Effector CD8-positive, alpha-beta T cell (primary cell): ENCODE measurements at regions not wholly inside any gene's neighbourhood (a gene's known extent, or its start where the extent isn't known, plus 50 kb on each side); places are given as distances from the start of the nearest gene placed in this dataset.
"Not testable (repeated sequence)": the region's sequence is repeated elsewhere in the genome, so short reads cannot be mapped to it uniquely, and the experiment has no call there.

Source experiments
- DNase-seq: peaks from one replicate; lab custom pipeline; 2025; lab: John Stamatoyannopoulos, UW

DNA sequence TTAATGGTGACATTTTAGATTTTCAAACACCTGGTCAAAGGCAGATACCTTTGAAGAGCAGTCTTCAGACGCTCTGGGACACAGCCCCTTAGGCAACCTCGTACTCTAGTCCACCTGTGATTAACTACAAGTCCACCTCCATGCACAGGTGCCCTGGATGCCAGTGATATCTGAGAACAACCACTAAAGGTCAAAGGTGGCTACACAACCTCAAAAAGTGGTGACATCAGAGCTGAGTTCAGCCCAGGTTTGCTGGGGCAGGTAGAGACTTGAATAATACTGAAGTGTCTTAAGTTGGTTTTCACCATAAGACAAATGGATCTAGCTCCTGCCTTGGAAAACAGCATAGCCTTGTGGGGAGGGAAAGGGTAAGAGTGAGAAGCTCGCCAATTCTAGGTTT lies 143.4 kb upstream of the ADO start:
- no peak for DNase-seq

DNA sequence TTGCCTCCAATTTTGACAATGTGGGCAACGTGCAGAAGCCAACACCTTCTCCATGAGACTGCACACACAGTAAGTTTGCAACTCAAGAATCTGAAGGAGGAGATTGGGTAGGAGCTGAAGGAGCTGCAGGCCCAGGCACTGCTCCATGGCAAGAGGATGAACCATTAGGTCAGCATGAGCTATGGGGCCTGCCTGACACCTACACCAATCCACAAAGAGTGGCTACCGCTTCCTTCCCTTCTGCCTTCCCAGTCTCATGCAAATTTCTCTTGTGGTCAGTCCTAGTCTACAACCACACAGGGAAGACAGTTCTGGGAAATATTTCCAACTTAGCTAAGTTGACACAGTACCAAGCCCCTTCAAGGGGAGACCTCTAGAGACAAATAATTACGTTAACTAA lies 142.0 kb upstream of the ADO start:
- DNase-seq = no peak

DNA sequence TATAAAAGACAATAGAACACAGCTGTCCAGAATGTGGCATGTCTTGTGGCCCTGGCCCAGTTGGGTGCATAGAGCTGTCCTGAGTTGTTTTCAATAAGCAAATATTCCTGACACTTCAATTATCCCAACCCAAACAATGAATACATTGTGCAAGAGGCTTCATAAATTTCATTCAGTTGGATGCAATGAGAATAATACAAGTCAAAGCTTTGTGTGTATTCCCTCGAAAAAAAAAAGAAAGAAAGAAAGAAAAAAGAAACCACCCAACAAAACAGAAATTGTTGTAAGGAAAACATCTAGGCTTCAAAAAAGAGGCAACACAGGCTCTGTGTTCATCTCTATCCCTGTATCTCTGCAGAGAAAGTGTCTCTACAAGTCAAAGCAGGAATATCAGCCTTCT lies 138.7 kb upstream of the ADO start:
- DNase-seq = no peak

DNA sequence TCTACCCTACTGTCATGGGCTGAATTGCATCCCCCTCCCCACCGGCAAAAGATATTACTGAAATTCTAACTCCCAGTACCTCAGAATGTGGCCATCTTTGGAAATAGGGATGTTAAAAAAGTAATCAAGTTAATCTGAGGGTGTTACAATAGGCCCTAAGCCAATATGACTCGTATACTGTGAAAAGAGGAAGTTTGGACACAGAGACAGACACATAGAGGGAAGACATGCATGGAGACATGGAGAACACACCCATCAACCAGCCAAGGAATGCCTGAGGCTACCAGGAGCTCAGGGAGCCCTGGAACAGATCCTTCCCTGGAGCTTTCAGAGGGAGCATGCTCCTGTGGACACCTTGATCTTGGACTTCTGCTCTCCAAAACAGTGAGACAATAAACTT lies 138.2 kb upstream of the ADO start:
- no peak for DNase-seq

DNA sequence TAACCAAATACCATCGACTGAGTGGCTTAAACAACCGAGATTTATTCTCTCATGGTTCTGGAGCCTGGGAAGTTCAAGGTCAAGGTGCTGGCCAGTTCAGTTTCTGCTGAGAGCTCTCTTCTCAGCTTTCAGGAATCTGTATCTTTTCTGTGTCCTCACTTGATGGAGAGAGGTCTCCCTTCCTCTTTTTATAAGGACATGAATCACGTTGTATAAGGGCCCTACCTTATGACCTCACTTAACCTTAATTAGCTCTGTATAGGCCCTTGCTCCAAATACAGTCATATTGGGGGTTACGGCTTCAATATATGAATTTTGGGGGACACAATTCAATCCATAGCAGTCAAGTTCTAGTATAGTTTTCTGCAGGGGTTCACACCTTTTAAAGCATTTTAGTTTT lies 135.2 kb upstream of the ADO start:
- DNase-seq = no peak

DNA sequence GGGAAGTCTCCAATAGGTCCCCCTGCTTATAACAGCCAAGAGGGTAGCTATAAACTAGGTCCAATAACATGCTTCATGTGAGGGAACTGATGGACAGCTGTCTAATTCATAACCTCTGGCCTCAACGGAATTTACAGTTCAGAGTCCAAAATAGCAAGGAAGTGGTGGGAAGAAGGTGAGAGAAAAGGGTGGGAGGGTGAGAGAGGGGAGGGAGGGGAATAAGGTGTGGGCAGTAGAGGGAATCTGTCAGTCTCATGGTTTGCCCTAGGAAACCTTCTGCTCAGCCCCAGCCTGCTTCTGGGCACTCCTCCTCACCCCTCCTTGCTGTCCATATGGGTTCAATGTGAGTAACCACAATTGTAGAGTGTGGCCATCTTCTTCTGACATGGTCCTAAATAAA lies 133.4 kb upstream of the ADO start:
- DNase-seq = no peak

DNA sequence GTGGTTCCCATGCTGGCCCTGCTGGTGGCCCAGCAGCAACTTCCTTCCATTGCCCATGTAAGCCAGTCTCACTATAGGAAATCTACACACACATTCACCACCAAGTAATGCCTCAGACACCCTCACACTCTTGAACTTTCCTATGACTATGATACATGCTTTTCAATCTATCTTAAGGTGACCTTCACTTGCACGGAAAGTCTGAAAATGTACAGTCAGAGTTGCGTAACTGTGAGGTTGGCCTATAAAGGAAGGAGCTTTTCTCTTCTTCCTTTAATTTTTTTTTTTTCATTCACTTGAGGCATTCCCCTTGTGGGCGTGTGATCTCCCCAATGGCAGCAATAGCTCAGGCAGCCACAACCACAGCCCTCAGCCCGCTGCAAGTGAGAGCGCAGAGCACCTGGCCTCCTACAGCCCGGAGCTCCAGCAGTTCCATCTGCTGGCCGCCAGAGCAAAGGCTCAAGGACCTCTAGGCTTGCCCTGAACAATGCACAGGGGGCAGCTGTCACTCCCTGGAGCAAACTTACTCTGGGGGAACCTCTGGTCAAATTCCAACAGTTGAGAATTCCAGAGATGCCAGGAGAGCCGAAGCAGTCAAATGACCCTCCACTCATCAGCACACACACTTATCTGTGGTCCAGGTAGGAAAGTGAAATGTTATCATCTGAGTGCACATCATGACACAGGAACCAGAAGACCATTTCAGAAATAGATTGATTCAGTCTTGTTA lies 123.1 kb upstream of the ADO start:
- DNase-seq = no peak

DNA sequence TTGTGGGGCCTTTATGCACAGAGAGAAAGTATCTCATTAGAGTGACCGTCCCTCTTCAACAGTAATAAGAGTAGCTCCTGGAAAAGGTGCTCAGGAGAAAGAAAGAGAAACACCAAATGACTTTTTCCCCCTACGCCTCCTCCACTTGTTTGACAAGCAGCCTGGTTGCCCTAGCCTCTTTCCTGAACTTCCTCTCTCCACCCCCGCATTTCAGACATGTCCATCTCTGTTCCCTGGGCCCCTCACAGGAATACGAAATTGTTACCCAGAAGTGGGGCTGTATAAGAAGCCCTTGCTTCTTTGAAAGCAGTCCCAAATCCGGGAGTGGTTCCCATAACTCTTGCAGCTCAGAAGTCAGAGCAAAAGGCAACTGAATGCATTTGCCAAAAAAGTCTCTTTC lies 119.6 kb upstream of the ADO start:
- no peak for DNase-seq

DNA sequence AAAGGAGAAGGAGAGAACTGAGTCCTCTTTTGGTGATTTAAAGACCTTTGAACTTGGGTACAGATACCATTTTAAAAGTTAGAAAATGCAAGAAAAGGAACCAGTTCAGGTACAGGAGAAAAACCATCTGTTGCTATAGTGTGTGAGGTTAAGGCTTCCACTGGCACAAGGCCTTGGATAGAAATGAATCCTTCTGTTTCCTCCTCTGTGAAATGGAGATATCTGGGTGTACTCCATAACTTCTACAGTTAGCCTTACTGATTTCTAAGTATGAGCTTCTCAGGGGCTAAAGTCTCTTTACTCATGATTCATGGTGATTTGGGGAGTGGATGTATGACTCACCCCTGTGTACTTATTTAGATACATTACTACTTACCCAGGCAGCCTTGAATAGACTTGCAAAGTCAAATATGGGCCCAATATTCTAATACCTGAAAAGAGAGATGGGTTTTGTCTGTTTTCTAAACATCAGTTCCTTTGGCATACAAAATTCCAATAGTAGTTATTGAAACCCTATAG lies 117.2 kb upstream of the ADO start:
- no peak for DNase-seq

DNA sequence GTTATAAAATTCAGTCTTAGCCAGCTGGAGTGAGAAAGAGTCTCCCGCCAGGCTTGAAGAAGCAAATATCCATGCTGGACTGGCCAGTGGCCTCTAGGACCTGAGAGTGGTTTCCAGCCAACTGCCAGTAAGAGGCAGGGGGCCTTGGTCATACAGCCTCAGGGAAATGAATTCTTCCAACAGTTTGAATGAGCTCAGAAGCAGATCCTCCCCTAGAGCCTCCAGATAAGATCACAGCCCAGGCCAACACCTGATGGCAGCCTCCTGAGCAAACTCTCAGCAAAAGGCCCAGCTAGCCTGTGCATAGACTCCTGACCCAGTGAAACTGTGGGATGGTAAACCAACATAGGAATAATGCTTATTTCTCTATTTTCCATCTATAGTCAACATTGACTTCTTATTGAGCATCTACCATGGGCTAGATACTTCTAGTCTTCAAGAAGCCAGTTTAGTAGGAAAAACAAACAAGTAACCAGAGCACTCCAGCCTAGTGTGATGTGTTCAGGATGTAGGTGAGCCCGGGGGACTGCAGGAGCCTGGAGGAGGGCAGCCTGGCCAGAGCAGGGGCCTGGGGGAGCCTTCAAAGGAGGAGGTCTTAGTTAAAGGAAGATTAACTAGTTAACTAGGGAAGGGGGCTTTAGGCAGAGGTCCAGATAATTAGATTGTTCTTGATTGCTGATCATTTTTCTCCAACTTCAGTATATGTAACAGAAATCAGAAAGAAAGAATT lies 115.4 kb upstream of the ADO start:
- no peak for DNase-seq

DNA sequence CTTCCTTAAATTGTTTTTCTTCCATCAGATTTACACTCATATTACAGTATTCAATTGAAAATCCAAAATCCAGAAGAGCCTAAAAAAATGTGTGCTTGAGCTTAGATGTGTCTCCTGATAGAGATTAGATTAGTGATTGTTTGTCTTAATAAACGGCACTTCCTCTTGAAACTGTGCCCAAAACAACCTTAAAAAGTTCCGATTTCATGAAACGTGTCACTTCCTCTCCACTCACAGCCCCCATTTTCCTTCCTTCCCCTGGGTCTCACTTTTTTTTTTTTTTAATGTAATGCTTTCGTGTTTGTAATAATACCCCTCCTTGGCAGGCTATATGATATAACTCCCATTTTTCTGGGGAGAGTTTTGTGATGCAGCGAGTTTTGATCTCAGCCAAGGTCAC lies 114.8 kb upstream of the ADO start:
- no peak for DNase-seq

DNA sequence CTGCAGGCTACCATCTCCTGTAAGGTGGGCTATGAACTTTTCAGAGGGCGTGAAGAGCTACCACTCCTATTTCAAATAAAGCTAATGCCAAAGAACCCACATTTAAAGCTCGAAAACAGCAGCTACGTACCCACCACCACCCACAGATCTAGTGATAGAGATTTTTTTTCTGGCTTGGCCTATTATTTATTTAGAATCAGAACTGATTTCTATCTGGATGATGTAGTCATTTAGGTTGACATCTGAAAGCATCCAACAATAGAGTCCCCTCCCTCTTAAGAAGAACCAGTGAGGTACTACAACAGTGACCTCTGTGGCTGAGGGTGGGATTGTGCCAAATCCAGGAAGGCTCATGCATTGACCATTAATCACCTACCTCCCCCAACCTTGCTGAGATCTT lies 113.8 kb upstream of the ADO start:
- DNase-seq = no peak

DNA sequence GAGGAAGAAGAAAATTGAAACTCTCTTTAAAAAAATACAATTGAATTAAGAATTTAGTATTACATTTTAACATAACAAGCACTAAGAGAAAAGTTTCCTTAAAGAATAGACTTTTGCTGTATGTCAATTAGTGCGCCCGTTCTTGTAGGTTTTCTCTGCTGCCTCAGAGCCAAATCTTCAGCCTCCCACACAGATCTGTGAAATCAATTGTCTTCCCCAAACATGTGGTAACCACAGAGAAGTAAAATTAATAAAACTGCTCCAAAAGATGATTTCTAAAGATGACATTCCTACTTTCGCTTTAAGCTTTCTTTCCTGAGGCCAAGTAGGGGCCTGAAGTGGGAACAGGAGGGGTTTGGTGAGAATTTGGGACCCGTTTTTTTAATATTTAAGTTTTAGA lies 113.2 kb upstream of the ADO start:
- DNase-seq = no peak

DNA sequence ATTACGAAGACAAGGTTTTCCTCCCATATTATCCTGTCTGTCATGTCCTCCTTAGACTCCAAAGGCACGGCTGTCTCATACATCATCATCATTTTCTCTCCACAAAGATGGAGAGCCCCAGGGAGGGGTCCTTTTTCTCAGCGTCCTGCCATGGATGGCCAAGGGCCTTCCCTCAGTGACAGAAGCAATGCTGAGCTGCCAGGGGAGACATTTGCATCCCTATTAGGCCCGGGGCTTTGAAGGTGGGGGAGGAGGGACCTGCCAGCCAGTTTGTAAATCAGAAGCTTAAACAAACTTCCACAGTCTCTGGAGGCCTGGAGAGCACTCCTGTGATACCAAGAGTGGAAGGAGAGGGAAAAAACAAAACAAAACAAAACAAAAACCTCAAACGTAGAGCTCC lies 112.4 kb upstream of the ADO start:
- DNase-seq = no peak

DNA sequence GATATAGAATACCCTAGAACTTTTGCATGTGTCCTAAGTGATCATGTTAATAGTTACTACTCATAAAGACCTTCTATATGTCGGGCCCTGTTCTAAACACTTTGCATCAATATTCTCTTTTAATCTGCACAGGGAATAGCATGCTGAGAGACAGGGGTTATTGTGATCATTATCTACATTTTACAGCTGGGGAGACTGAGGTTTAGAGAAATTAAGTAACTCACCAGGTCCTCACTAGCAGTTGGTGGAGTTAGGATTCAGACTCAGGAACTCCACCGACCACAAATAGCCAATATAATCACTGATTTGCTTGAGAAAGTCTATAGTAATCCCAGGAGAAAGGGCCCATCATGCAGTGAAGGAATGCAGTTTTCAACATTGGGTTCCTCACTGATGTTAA lies 111.2 kb upstream of the ADO start:
- no peak for DNase-seq

DNA sequence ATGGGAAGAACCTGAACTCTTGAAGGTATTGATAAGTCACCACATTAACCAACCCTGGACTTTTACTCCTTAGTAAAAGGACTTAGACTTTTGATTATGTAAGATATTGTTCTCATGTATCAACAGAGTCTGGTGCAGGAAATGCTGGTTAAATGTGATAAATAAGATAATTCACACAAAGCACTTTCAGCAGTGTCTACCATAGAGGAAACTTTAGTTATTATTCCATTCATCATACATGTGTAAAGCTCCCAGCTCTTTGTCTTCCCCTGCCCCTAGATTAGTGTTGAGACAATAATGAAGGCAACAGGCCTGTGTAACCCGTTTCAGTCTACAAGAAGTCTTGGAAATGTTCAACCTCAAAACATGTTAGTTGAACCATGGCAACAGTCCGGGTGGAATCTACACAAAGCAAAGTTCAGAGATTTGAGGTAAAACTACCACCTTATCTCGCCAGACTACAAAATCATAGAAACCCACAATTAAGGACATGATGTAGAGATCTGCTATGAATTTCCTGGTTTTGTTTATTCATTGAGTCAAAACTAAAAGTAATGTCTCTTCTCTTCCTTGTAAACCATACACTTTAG lies 109.9 kb upstream of the ADO start:
- no peak for DNase-seq

DNA sequence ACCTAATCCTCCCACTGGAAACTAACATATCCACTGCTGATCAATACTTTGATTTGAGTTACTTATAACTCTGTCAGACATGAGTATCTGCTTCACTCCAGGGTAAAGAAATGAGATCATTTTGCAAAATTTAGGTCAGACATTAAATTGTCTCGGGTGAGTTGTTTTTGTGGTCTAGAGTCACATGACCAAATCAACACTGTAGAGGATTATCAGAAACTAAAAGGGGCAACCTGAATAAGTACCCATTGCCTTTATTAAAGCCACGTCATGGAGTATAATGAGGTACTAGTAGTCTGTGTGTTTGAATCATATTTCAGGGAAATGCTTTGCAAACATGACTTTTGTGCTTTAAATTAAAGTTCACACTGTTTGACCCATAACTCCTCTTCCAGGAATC lies 107.7 kb upstream of the ADO start:
- DNase-seq = no peak

DNA sequence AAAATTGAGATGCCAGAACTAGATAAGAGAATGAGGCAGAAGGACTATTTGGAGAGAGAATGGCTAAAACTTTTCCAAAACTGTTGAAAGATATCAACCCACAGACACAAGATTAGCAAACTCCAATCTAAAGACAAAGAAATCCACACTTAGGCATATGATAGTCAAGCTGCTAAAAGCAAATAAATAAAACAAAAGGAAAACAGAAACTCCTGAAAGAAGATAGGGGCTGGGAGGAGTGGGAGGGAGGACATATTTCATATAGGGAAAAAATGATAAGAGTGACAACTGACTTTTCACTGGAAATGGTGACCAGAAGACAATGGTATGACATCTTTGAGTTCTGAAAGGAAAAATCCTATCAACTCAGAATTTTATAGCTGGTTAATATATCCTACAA lies 105.4 kb upstream of the ADO start:
- DNase-seq = no peak

DNA sequence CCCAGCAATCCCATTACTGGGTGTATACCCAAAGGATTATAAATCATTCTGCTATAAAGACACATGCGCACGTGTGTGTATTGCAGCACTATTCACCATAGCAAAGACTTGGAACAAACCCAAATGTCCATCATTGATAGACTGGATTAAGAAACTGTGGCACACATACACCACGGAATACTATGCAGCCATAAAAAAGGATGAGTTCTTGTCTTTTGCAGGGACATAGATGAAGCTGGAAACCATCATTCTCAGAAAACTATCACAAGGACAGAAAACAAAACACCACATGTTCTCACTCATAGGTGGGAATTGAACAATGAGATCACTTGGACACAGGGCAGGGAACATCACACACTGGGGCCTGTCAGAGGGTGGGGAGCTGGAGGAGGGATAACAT lies 100.4 kb upstream of the ADO start:
- DNase-seq = not testable (repeated sequence)

DNA sequence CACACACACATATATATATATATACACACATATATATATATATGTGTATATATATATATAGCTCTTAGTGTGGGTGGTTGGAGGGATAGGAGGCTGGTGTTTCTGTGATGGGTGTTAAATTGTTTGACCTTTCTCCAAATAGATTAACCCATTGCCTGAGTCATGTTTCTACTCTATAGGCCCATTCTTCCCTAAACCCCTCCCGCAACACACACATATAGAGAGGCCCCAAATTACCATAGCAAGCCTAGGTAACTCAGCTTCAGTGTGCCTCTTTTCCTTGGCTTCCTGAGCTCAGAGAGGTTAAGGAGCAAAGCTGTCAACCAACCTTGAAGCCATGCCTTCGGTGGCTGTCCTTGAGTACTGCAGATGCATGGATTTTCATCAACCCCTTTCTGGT lies 98.7 kb upstream of the ADO start:
- DNase-seq = no peak

DNA sequence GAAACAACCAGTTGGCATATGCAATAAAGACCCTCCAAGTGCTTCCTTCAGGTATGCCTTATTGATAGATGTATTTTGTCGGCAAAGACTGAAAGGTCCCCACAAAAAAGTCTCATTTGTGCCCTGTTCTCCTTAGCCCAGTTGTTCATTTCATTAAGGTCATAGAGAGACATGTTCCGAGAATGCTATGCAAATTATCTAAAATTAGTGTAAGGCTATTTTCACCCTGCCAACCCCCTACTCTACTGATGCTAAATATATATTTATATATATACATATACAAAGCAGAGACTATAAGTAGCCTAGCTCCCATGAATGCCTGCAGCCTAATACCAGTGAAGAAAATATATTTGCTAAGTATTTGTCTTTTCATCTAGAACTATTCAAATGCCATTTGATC lies 96.7 kb upstream of the ADO start:
- no peak for DNase-seq

DNA sequence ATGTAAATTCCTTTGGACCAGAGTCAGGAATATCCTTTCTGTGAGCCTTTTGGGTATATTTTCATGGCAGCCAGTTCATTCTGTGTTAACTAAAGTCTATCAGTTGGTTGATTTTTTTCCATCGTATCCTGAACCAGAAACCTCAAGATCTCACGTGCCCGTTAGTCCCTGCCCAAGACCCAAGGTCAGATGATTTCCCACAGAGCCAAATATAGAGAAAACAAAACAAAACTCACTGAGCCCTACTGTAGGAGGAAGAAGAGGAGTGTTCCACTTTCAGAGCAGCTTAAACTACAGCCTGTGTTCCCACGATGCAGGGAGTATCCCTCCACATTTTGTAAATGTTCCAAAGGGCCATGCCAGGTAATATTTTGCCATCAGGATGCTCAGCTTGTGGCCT lies 96.0 kb upstream of the ADO start:
- DNase-seq = no peak

DNA sequence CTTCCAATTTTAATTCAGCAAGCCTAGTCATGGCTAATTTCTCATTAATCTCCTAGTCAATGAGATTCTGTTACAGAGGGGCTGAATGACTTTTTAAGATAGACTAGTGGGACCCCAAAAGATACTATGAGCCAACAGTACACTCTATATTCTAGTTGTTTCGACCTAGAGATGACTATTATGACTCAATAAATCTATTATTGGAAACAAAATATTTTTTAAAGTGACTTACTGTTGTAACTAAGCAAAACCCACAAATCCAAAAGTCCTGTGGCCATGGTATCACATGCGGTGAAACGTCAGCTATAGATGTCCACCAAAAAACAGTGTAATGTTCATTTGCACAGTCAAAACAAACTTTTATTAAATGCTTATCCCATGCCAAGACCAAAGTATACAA lies 95.3 kb upstream of the ADO start:
- no peak for DNase-seq
